K562 (cell line): ENCODE measurements at regions not wholly inside any gene's neighbourhood (a gene's known extent, or its start where the extent isn't known, plus 50 kb on each side); places are given as distances from the start of the nearest gene placed in this dataset.

Experiments
- ATAC-seq: fragments of 200-7000 bp; cut with Tn5 transposase; 3 replicates; pipeline ENCODE4 v1.9.1; 2020; ENCODE audit warnings: moderate library complexity
- BruUV-seq: library from RNA; stranded (reverse); fragments of 400-500 nt; replicated peaks from 2 replicates; lab custom pipeline; 2021; lab: Mats Ljungman, UMichigan
- CTCF ChIA-PET: fragments of 300-600 bp; formaldehyde crosslinking; extraction: SDS; loops from one replicate; lab custom pipeline; 2021; ENCODE audit warnings: low intra/inter-chr PET ratio; lab: Yijun Ruan, JAX
- POLR2A ChIA-PET: fragments of 300-600, 350-650 bp; sonication (Branson Sonifier 250); formaldehyde crosslinking; extraction: SDS; loops from one replicate; lab custom pipeline; 2021; ENCODE audit warnings: antibody characterized with exemption, inconsistent platforms; lab: Yijun Ruan, JAX
- DNase-seq, 4 experiments: peaks; one replicate each; pipeline versions ENCODE4 v3.0.0 to v3.0.0-alpha.2; 2011 to 2018; ENCODE audit warnings: low spot score in 3 of 4, mixed read lengths in 3 of 4; ENCODE audit errors: extremely low read depth in 1 of 4
- FAIRE-seq: peaks from 2 replicates; lab custom pipeline; 2011; peaks lifted over from hg19 to GRCh38; lab: Jason Lieb, UNC
- H2AFZ ChIP-seq: 2 replicates; pipeline ENCODE4 v1.6.0; 2011; ENCODE audit warnings: low read depth, low read length, control low read depth, inconsistent platforms
- H3K27ac ChIP-seq: fragments of 200-600 bp; 3 replicates; pipeline ENCODE4 v1.8.0; 2011; ENCODE audit warnings: low read depth, mild to moderate bottlenecking, control low read depth, inconsistent platforms, low read length, moderate library complexity, mixed read lengths; ENCODE audit errors: extremely low read depth
- H3K27me3 ChIP-seq, 2 experiments: fragments of 300-600 bp in 1 of 2; 2 replicates in 1 of 2; 3 replicates in 1 of 2; pipeline versions ENCODE4 v1.6.0 to v1.8.0; 2011; ENCODE audit warnings: inconsistent platforms in 2 of 2, low read length in 2 of 2, mild to moderate bottlenecking in 1 of 2, mixed read lengths in 1 of 2, moderate library complexity in 1 of 2; ENCODE audit not compliant: control insufficient read depth in 2 of 2, insufficient read depth in 2 of 2
- H3K36me3 ChIP-seq: fragments of 300-600 bp; 3 replicates; pipeline ENCODE4 v1.8.0; 2011; ENCODE audit warnings: mild to moderate bottlenecking, low read length, inconsistent platforms; ENCODE audit not compliant: control insufficient read depth, insufficient read depth
- H3K4me1 ChIP-seq, 2 experiments: fragments of 200-600 bp in 1 of 2; replicated peaks in 1 of 2; 2 replicates in 1 of 2; 3 replicates in 1 of 2; pipeline versions ENCODE4 v1.5.1 to v1.8.0; 2011; ENCODE audit warnings: inconsistent platforms in 2 of 2, low read length in 2 of 2, mild to moderate bottlenecking in 1 of 2, mixed read lengths in 1 of 2, moderate library complexity in 1 of 2; ENCODE audit not compliant: control insufficient read depth in 2 of 2, insufficient read depth in 2 of 2
- H3K4me2 ChIP-seq: 2 replicates; pipeline ENCODE4 v1.6.1; 2011; ENCODE audit warnings: low read length, control low read depth, inconsistent platforms, mixed read lengths; ENCODE audit not compliant: insufficient read depth
- H3K4me3 ChIP-seq: fragments of 200-600 bp; sonication (generic), shearing (Covaris generic); 2 replicates; pipeline ENCODE4 v1.5.1; 2016; ENCODE audit warnings: control low read depth, inconsistent platforms
- H3K79me2 ChIP-seq: fragments of 200-600 bp; 3 replicates; pipeline ENCODE4 v1.8.0; 2011; ENCODE audit warnings: low read length, inconsistent platforms; ENCODE audit not compliant: control insufficient read depth, insufficient read depth
- H3K9ac ChIP-seq, 2 experiments: 2 replicates each; pipeline versions ENCODE4 v1.6.0 to v1.6.1; 2011; ENCODE audit warnings: low read depth in 2 of 2, low read length in 2 of 2, control low read depth in 1 of 2, inconsistent platforms in 1 of 2, mild to moderate bottlenecking in 1 of 2, mixed read lengths in 1 of 2; ENCODE audit not compliant: insufficient read depth in 1 of 2
- H3K9me1 ChIP-seq: one replicate; pipeline ENCODE4 v1.6.0; 2011; ENCODE audit warnings: inconsistent platforms, mild to moderate bottlenecking, low read length, moderate library complexity; ENCODE audit not compliant: control insufficient read depth, insufficient read depth
- H3K9me3 ChIP-seq: replicated peaks from 2 replicates; pipeline ENCODE4 v1.5.1; 2011; ENCODE audit warnings: low read depth, low read length, inconsistent platforms; ENCODE audit not compliant: control insufficient read depth, insufficient read depth
- H4K20me1 ChIP-seq: replicated peaks from 2 replicates; pipeline ENCODE4 v1.6.1; 2011; ENCODE audit warnings: low read length, inconsistent platforms, mixed read lengths; ENCODE audit not compliant: control insufficient read depth, insufficient read depth
- CHCHD3 ChIP-seq: fragments of 250-450 bp; sonication (Bioruptor Pico); IDR thresholded peaks from 2 replicates; pipeline ENCODE4 v2.1.2; 2022; ENCODE audit warnings: mild to moderate bottlenecking
- FOXP1 ChIP-seq: sonication (generic); formaldehyde crosslinking; IDR thresholded peaks from 2 replicates; pipeline ENCODE4 v1.8.0; 2022; ENCODE audit warnings: mild to moderate bottlenecking, missing genetic modification reagents
- GABPA ChIP-seq: fragments of 200-800 bp; sonication (Bioruptor generic); conservative IDR thresholded peaks from 2 replicates; pipeline ENCODE4 v1.6.1; 2016; ENCODE audit warnings: low read depth, missing genetic modification characterization, missing compliant biosample characterization
- GTF2A2 ChIP-seq: IDR thresholded peaks from 2 replicates; pipeline ENCODE4 v1.6.1; 2016; ENCODE audit warnings: mild to moderate bottlenecking, missing genetic modification characterization, missing compliant biosample characterization
- HMBOX1 ChIP-seq: sonication (generic); IDR thresholded peaks from 2 replicates; pipeline ENCODE4 v1.6.1; 2016
- MTA2 ChIP-seq: fragments of 450-650 bp; IDR thresholded peaks from 2 replicates; pipeline ENCODE4 v1.6.1; 2016; ENCODE audit warnings: low read depth
- ZNF217 ChIP-seq: sonication (generic); formaldehyde crosslinking; IDR thresholded peaks from 2 replicates; pipeline ENCODE4 v1.8.0; 2022; ENCODE audit warnings: mild to moderate bottlenecking, missing genetic modification reagents
- ZNF23 ChIP-seq: fragments of 250-450 bp; sonication (Bioruptor Pico); IDR thresholded peaks from 2 replicates; pipeline ENCODE4 v1.4.0; 2020; ENCODE audit warnings: mild to moderate bottlenecking
- ZNF644 ChIP-seq: fragments of 200-800 bp; sonication (Bioruptor generic); IDR thresholded peaks from 2 replicates; pipeline ENCODE4 v1.6.1; 2016; ENCODE audit warnings: low read depth, missing genetic modification characterization, missing compliant biosample characterization
- WGBS: fragments of 100-300 bp; shearing (Covaris generic); methylation state at CpG from one replicate; pipeline ENCODE4 v1.1.6; 2016; ENCODE audit warnings: low coverage, mixed read lengths; ENCODE audit not compliant: insufficient coverage; ENCODE audit errors: missing lambda C conversion rate; 5-methylcytosine and 5-hydroxymethylcytosine counted together
- in situ Hi-C: fragments of 300-500 bp; cut with MboI; formaldehyde crosslinking; loops from 4 replicates; pipeline ENCODE4 v1.15.0; 2018; ENCODE audit warnings: inconsistent platforms, mixed read lengths
- intact Hi-C: fragments of 100-400 bp; cut with micrococcal nuclease; formaldehyde crosslinking; loops from 2 replicates; pipeline ENCODE4 v1.14.2; 2022

- in situ Hi-C loops (no loop called here), intact Hi-C loops (no loop called here)
- H3K27me3 ChIP-seq, result no peaks in the 10 kb centered on the region
- no peak for DNase-seq
- no peak overlapping the region for H3K4me2 ChIP-seq
- FAIRE-seq, result no peak
- POLR2A ChIA-PET, result no interaction called here
- H3K79me2 ChIP-seq, result no peaks in the 10 kb centered on the region
- no peak for ATAC-seq
- no peaks in the 10 kb centered on the region for H3K9me3 ChIP-seq
- H3K27ac ChIP-seq, result no peak overlapping the region
- TF ChIP-seq FOXP1 (no peak), GABPA (no peak), GTF2A2 (tag) (no peak), HMBOX1 (no peak), ZNF217 (CRISPR knock-in tag) (no peak), CHCHD3 (CRISPR knock-in tag) (no peak), MTA2 (no peak), ZNF23 (no peak), ZNF644 (no peak)
- H4K20me1 ChIP-seq, result no peaks in the 10 kb centered on the region
- H3K9ac ChIP-seq, result no peak overlapping the region
- no peaks in the 10 kb centered on the region for H3K36me3 ChIP-seq
- 0% methylated on average over 2 of the region's 2 CpGs for WGBS
- no peak overlapping the region for H2AFZ ChIP-seq
- no peaks in the 10 kb centered on the region for H3K9me1 ChIP-seq
- H3K4me1 ChIP-seq, result no peaks in the 10 kb centered on the region
- no peak overlapping the region for H3K4me3 ChIP-seq
- no TSS peak for BruUV-seq
- CTCF ChIA-PET, result no interaction called here
Observed at GRCh38 chr6:98678481-98678880, 155.9 kb upstream of the POU3F2 start.
